ENCODE measurements at regions not wholly inside any gene's neighbourhood (a gene's known extent, or its start where the extent isn't known, plus 50 kb on each side); places are given as distances from the start of the nearest gene placed in this dataset.
"Not testable (repeated sequence)": the region's sequence is repeated elsewhere in the genome, so short reads cannot be mapped to it uniquely, and the experiment has no call there.

- not testable (repeated sequence) for H3K4me3 Mint-ChIP-seq (ENCODE audit: unreplicated experiment); DNase-seq (ENCODE audit: extremely low spot score, unreplicated experiment); H3K27me3 Mint-ChIP-seq (ENCODE audit: unreplicated experiment); H3K27ac Mint-ChIP-seq (ENCODE audit: unreplicated experiment); H3K9me3 Mint-ChIP-seq (ENCODE audit: unreplicated experiment)
- H3K36me3 Mint-ChIP-seq (ENCODE audit: unreplicated experiment): peaks cover 21% of the 10 kb centered on the region
- peaks cover 21% of the 10 kb centered on the region for H3K4me1 Mint-ChIP-seq (ENCODE audit: unreplicated experiment)
These were observed 110.6 kb upstream of the PRKX start for GRCh38 chrX:3824008-3824407.

GRCh38 chrX:3820167-3820566 lies 106.7 kb upstream of the PRKX start:
- Mint-ChIP-seq H3K27me3 (ENCODE audit: unreplicated experiment) (no peaks in the 10 kb centered on the region), H3K9me3 (ENCODE audit: unreplicated experiment) (no peaks in the 10 kb centered on the region), H3K36me3 (ENCODE audit: unreplicated experiment) (peaks cover 29% of the 10 kb centered on the region), H3K27ac (ENCODE audit: unreplicated experiment) (peak overlapping the region; percentile 89), H3K4me1 (ENCODE audit: unreplicated experiment) (peaks cover 43% of the 10 kb centered on the region), H3K4me3 (ENCODE audit: unreplicated experiment) (peak overlapping the region; percentile 33)
- no peak for DNase-seq (ENCODE audit: extremely low spot score, unreplicated experiment)
- TF ChIP-seq CTCF (IDR thresholded peaks at IDR 0.05): no peak

GRCh38 chrX:3817480-3817879 lies 104.0 kb upstream of the PRKX start:
- not testable (repeated sequence) for H3K9me3 Mint-ChIP-seq (ENCODE audit: unreplicated experiment); H3K4me3 Mint-ChIP-seq (ENCODE audit: unreplicated experiment); H3K27ac Mint-ChIP-seq (ENCODE audit: unreplicated experiment); H3K27me3 Mint-ChIP-seq (ENCODE audit: unreplicated experiment); DNase-seq (ENCODE audit: extremely low spot score, unreplicated experiment)
- Mint-ChIP-seq H3K4me1 (ENCODE audit: unreplicated experiment) (peaks cover 51% of the 10 kb centered on the region), H3K36me3 (ENCODE audit: unreplicated experiment) (peaks cover 22% of the 10 kb centered on the region)

GRCh38 chrX:3815896-3816664 lies 102.6 kb upstream of the PRKX start:
- Mint-ChIP-seq H3K4me3 (ENCODE audit: unreplicated experiment) (peak overlapping the region; percentile 92), H3K27me3 (ENCODE audit: unreplicated experiment) (no peaks in the 10 kb centered on the region), H3K36me3 (ENCODE audit: unreplicated experiment) (peaks cover 15% of the 10 kb centered on the region), H3K4me1 (ENCODE audit: unreplicated experiment) (peaks cover 57% of the 10 kb centered on the region), H3K27ac (ENCODE audit: unreplicated experiment) (peak overlapping the region; percentile 89), H3K9me3 (ENCODE audit: unreplicated experiment) (no peaks in the 10 kb centered on the region)
- TF ChIP-seq CTCF (IDR thresholded peaks at IDR 0.05): no peak
- peak; percentile 87 for DNase-seq (ENCODE audit: extremely low spot score, unreplicated experiment)

- peak overlapping the region; percentile 59 for H3K4me3 Mint-ChIP-seq (ENCODE audit: unreplicated experiment)
- peak; percentile 87 for TF ChIP-seq CTCF (IDR thresholded peaks at IDR 0.05)
These were observed 98.2 kb upstream of the PRKX start for GRCh38 chrX:3811331-3812311.

GRCh38 chrX:3807906-3808305 lies 94.5 kb upstream of the PRKX start:
- TF ChIP-seq CTCF (IDR thresholded peaks at IDR 0.05): no peak
- H3K27ac Mint-ChIP-seq (ENCODE audit: unreplicated experiment): no peak overlapping the region
- peaks cover 44% of the 10 kb centered on the region for H3K27me3 Mint-ChIP-seq (ENCODE audit: unreplicated experiment)
- H3K4me1 Mint-ChIP-seq (ENCODE audit: unreplicated experiment): peaks cover 8% of the 10 kb centered on the region
- no peak overlapping the region for H3K4me3 Mint-ChIP-seq (ENCODE audit: unreplicated experiment)
- H3K9me3 Mint-ChIP-seq (ENCODE audit: unreplicated experiment): no peaks in the 10 kb centered on the region
- DNase-seq (ENCODE audit: extremely low spot score, unreplicated experiment): no peak
- no peaks in the 10 kb centered on the region for H3K36me3 Mint-ChIP-seq (ENCODE audit: unreplicated experiment)

More at GRCh38 chrX:3811331-3812311, 98.2 kb upstream of the PRKX start:
- H3K27me3 Mint-ChIP-seq (ENCODE audit: unreplicated experiment): peaks cover 25% of the 10 kb centered on the region
- H3K4me1 Mint-ChIP-seq (ENCODE audit: unreplicated experiment): peaks cover 19% of the 10 kb centered on the region
- H3K36me3 Mint-ChIP-seq (ENCODE audit: unreplicated experiment): no peaks in the 10 kb centered on the region
- H3K27ac Mint-ChIP-seq (ENCODE audit: unreplicated experiment): no peak overlapping the region
- no peaks in the 10 kb centered on the region for H3K9me3 Mint-ChIP-seq (ENCODE audit: unreplicated experiment)
- DNase-seq (ENCODE audit: extremely low spot score, unreplicated experiment): no peak
